Limb (tissue), 2 donors: ENCODE measurements at regions not wholly inside any gene's neighbourhood (a gene's known extent, or its start where the extent isn't known, plus 50 kb on each side); places are given as distances from the start of the nearest gene placed in this dataset.
"Not testable (repeated sequence)": the region's sequence is repeated elsewhere in the genome, so short reads cannot be mapped to it uniquely, and the experiment has no call there.

Experiments
- DNase-seq, 2 donors: peaks; one replicate each; pipeline ENCODE4 v3.0.0-alpha.2; 2016; ENCODE audit errors: extremely low spot score in 2 of 2

GRCh38 chr3:109985943-109986555 lies 648.7 kb upstream of the DPPA4 start:
- DNase-seq = no peak

GRCh38 chr3:109994853-109995252 lies 657.5 kb upstream of the DPPA4 start:
- no peak for DNase-seq

GRCh38 chr3:109995377-109995776 lies 658.0 kb upstream of the DPPA4 start:
- DNase-seq = no peak

- not testable (repeated sequence) for DNase-seq
These were observed 664.6 kb upstream of the DPPA4 start for GRCh38 chr3:110001905-110002304.

- no peak for DNase-seq
These were observed 669.6 kb upstream of the DPPA4 start for GRCh38 chr3:110006913-110007312.

GRCh38 chr3:110015231-110015963 lies 678.1 kb upstream of the DPPA4 start:
- no peak for DNase-seq

GRCh38 chr3:110016235-110016815 lies 679.0 kb upstream of the DPPA4 start:
- no peak for DNase-seq

- DNase-seq = no peak
These were observed 680.0 kb upstream of the DPPA4 start for GRCh38 chr3:110017304-110017703.

- no peak for DNase-seq
These were observed 684.3 kb upstream of the DPPA4 start for GRCh38 chr3:110021659-110022058.

GRCh38 chr3:110023022-110023421 lies 685.7 kb upstream of the DPPA4 start:
- not testable (repeated sequence) for DNase-seq

GRCh38 chr3:110026421-110026820 lies 689.1 kb upstream of the DPPA4 start:
- DNase-seq = no peak

GRCh38 chr3:110027446-110028080 lies 690.2 kb upstream of the DPPA4 start:
- no peak for DNase-seq

GRCh38 chr3:110031975-110032374 lies 694.6 kb upstream of the DPPA4 start:
- DNase-seq = no peak

GRCh38 chr3:110059431-110059830 lies 722.1 kb upstream of the DPPA4 start:
- DNase-seq = no peak

GRCh38 chr3:110062716-110063115 lies 725.4 kb upstream of the DPPA4 start:
- DNase-seq = no peak

- DNase-seq = no peak
These were observed 725.8 kb upstream of the DPPA4 start for GRCh38 chr3:110063178-110063577.

GRCh38 chr3:110066206-110066605 lies 728.9 kb upstream of the DPPA4 start:
- no peak for DNase-seq

GRCh38 chr3:110067527-110067926 lies 730.2 kb upstream of the DPPA4 start:
- no peak for DNase-seq

- no peak for DNase-seq
These were observed 732.4 kb upstream of the DPPA4 start for GRCh38 chr3:110069761-110070160.

- peak in 1 of 2 donors; percentile 74 for DNase-seq
These were observed 733.0 kb upstream of the DPPA4 start for GRCh38 chr3:110070161-110070916.

- no peak for DNase-seq
These were observed 736.7 kb upstream of the DPPA4 start for GRCh38 chr3:110074095-110074494.

GRCh38 chr3:110077093-110077492 lies 739.7 kb upstream of the DPPA4 start:
- no peak for DNase-seq
